Activated naive CD4-positive, alpha-beta T cell treated with Interleukin-2 at 50 U/mL for 16 hours (primary cell): ENCODE measurements at regions not wholly inside any gene's neighbourhood (a gene's known extent, or its start where the extent isn't known, plus 50 kb on each side); places are given as distances from the start of the nearest gene placed in this dataset.
"Not testable (repeated sequence)": the region's sequence is repeated elsewhere in the genome, so short reads cannot be mapped to it uniquely, and the experiment has no call there.

Source experiments
- DNase-seq: peaks from one replicate; pipeline ENCODE4 v3.0.0-alpha.2; 2020

GRCh38 chr3:107208796-107209195, 168.4 kb upstream of the CCDC54 start:
- no peak for DNase-seq

- no peak for DNase-seq
Measured at GRCh38 chr3:107209302-107209990, 167.8 kb upstream of the CCDC54 start.

GRCh38 chr3:107211608-107212007, 165.6 kb upstream of the CCDC54 start:
- DNase-seq, result no peak

GRCh38 chr3:107212618-107213017, 164.6 kb upstream of the CCDC54 start:
- DNase-seq, result no peak

GRCh38 chr3:107213044-107213669, 164.1 kb upstream of the CCDC54 start:
- no peak for DNase-seq

GRCh38 chr3:107216229-107216628, 161.0 kb upstream of the CCDC54 start:
- DNase-seq, result no peak

GRCh38 chr3:107216711-107217110, 160.5 kb upstream of the CCDC54 start:
- no peak for DNase-seq

- no peak for DNase-seq
Measured at GRCh38 chr3:107217172-107217571, 160.1 kb upstream of the CCDC54 start.

GRCh38 chr3:107218864-107219269, 158.4 kb upstream of the CCDC54 start:
- DNase-seq, result no peak

- no peak for DNase-seq
Measured at GRCh38 chr3:107220538-107220937, 156.7 kb upstream of the CCDC54 start.

GRCh38 chr3:107221856-107222255, 155.4 kb upstream of the CCDC54 start:
- no peak for DNase-seq

GRCh38 chr3:107222907-107223306, 154.3 kb upstream of the CCDC54 start:
- no peak for DNase-seq

- no peak for DNase-seq
Measured at GRCh38 chr3:107224026-107224596, 153.1 kb upstream of the CCDC54 start.

GRCh38 chr3:107227091-107227490, 150.1 kb upstream of the CCDC54 start:
- DNase-seq, result no peak

GRCh38 chr3:107233877-107234276, 143.4 kb upstream of the CCDC54 start:
- not testable (repeated sequence) for DNase-seq

- DNase-seq, result no peak
Measured at GRCh38 chr3:107235193-107235927, 141.9 kb upstream of the CCDC54 start.

- peak; percentile 31 for DNase-seq
Measured at GRCh38 chr3:107235928-107236315, 141.3 kb upstream of the CCDC54 start.

GRCh38 chr3:107236655-107237337, 140.4 kb upstream of the CCDC54 start:
- DNase-seq, result no peak

- DNase-seq, result no peak
Measured at GRCh38 chr3:107238787-107239186, 138.5 kb upstream of the CCDC54 start.

GRCh38 chr3:107239703-107240102, 137.5 kb upstream of the CCDC54 start:
- no peak for DNase-seq

GRCh38 chr3:107240183-107241091, 136.8 kb upstream of the CCDC54 start:
- DNase-seq, result peak; percentile 76

GRCh38 chr3:107241217-107241616, 136.0 kb upstream of the CCDC54 start:
- DNase-seq, result no peak
